ENCODE measurements at regions not wholly inside any gene's neighbourhood (a gene's known extent, or its start where the extent isn't known, plus 50 kb on each side); places are given as distances from the start of the nearest gene placed in this dataset.

- TF ChIP-seq CTCF (IDR thresholded peaks at IDR 0.05) (peak; percentile 76 to 91 (median 86)), POLR2A (IDR thresholded peaks at IDR 0.05) (no peak)
Measured at GRCh38 chr2:240232961-240233884, 92.8 kb upstream of the OTOS start.

Data from heart left ventricle (tissue), 13 donors.